K562 (cell line): ENCODE measurements at regions not wholly inside any gene's neighbourhood (a gene's known extent, or its start where the extent isn't known, plus 50 kb on each side); places are given as distances from the start of the nearest gene placed in this dataset.

Experiments used
- CTCF ChIP-seq, 3 experiments: IDR thresholded peaks in 2 of 3; conservative IDR thresholded peaks in 1 of 3; 2 replicates each; pipeline ENCODE4 v1.5.1; 2011 to 2012; ENCODE audit warnings: low read length in 3 of 3, mild to moderate bottlenecking in 3 of 3, control low read depth in 2 of 3, improper control_type of control experiment in 1 of 3, inconsistent platforms in 1 of 3, low read depth in 1 of 3, mixed read lengths in 1 of 3, moderate library complexity in 1 of 3; ENCODE audit not compliant: insufficient read depth in 2 of 3
- GTF2E2 ChIP-seq: fragments of 200-800 bp; sonication (Bioruptor generic); IDR thresholded peaks from 2 replicates; pipeline ENCODE4 v1.6.1; 2016; ENCODE audit warnings: missing genetic modification characterization, missing compliant biosample characterization
- NCOA1 ChIP-seq: fragments of 450-650 bp; IDR thresholded peaks from 2 replicates; pipeline ENCODE4 v1.6.1; 2016; ENCODE audit warnings: low read depth
- PRDM10 ChIP-seq: fragments of 450-650 bp; IDR thresholded peaks from 2 replicates; pipeline ENCODE4 v1.6.1; 2018; ENCODE audit not compliant: partially characterized antibody
- REST ChIP-seq, 2 experiments: fragments of 450-650 bp; formaldehyde crosslinking in 1 of 2; IDR thresholded peaks; 2 replicates each; pipeline versions ENCODE4 v1.4.0 to v1.6.1; 2014 to 2020; ENCODE audit warnings: mild to moderate bottlenecking in 2 of 2, borderline replicate concordance in 1 of 2, low read depth in 1 of 2
- SUPT5H ChIP-seq: fragments of 450-650 bp; IDR thresholded peaks from 2 replicates; pipeline ENCODE4 v1.6.1; 2016
- ZNF197 ChIP-seq: fragments of 200-800 bp; sonication (Bioruptor generic); IDR thresholded peaks from 2 replicates; pipeline ENCODE4 v1.6.1; 2016; ENCODE audit warnings: low read depth, missing genetic modification characterization, missing compliant biosample characterization

GRCh38 chr3:106381939-106382335, 513.1 kb upstream of the CBLB start:
- TF ChIP-seq CTCF (IDR thresholded peaks at IDR 0.05 in 2 of 3, conservative IDR thresholded peaks at IDR 0.05 in 1 of 3; ENCODE audit: insufficient read depth in 2 of 3, low read depth in 1 of 3, low read length in 3 of 3) (no peak), ZNF197 (CRISPR knock-in tag) (no peak), GTF2E2 (tag) (no peak), PRDM10 (no peak), SUPT5H (no peak), NCOA1 (no peak), REST (IDR thresholded peaks at IDR 0.05; ENCODE audit: borderline replicate concordance) (no peak), REST (CRISPR knock-in tag; IDR thresholded peaks at IDR 0.05; ENCODE audit: low read depth) (no peak)
